Esophagus (tissue), 2 donors: ENCODE measurements at regions not wholly inside any gene's neighbourhood (a gene's known extent, or its start where the extent isn't known, plus 50 kb on each side); places are given as distances from the start of the nearest gene placed in this dataset.
"Not testable (repeated sequence)": the region's sequence is repeated elsewhere in the genome, so short reads cannot be mapped to it uniquely, and the experiment has no call there.

Source experiments
- H3K27ac ChIP-seq, 2 donors: one replicate each; pipeline ENCODE4 v1.5.1; 2013; ENCODE audit warnings: low read depth in 2 of 2, mild to moderate bottlenecking in 2 of 2, inconsistent platforms in 1 of 2, low read length in 1 of 2, moderate library complexity in 1 of 2
- H3K27me3 ChIP-seq, 2 donors: one replicate each; pipeline ENCODE4 v1.6.1; 2013; ENCODE audit warnings: low read length in 2 of 2, control low read depth in 1 of 2, mild to moderate bottlenecking in 1 of 2; ENCODE audit not compliant: insufficient read depth in 2 of 2, control insufficient read depth in 1 of 2
- H3K36me3 ChIP-seq, 2 donors: one replicate each; pipeline ENCODE4 v1.6.1; 2013; ENCODE audit warnings: low read length in 1 of 2; ENCODE audit not compliant: control insufficient read depth in 2 of 2, insufficient read depth in 2 of 2
- H3K4me1 ChIP-seq, 2 donors: one replicate each; pipeline ENCODE4 v1.6.1; 2013; ENCODE audit warnings: low read length in 1 of 2; ENCODE audit not compliant: control insufficient read depth in 2 of 2, insufficient read depth in 2 of 2
- H3K4me3 ChIP-seq, 2 donors: one replicate each; pipeline ENCODE4 v1.5.1; 2013; ENCODE audit warnings: low read length in 2 of 2, mild to moderate bottlenecking in 2 of 2, low read depth in 1 of 2, moderate library complexity in 1 of 2
- H3K9me3 ChIP-seq, 2 donors: one replicate each; pipeline ENCODE4 v1.6.1; 2013; ENCODE audit warnings: mild to moderate bottlenecking in 2 of 2, low read depth in 1 of 2, low read length in 1 of 2, moderate library complexity in 1 of 2; ENCODE audit not compliant: control insufficient read depth in 2 of 2, insufficient read depth in 1 of 2
- WGBS, 2 donors: extraction: QIAGEN DNeasy Blood & Tissue Kit; methylation state at CpG; one replicate each; pipeline ENCODE4 v1.1.7; 2013; 5-methylcytosine and 5-hydroxymethylcytosine counted together
- donor health status: healthy with polysubstance abuse.
- donor health status: Bipolar disorder and iron deficiency.

DNA sequence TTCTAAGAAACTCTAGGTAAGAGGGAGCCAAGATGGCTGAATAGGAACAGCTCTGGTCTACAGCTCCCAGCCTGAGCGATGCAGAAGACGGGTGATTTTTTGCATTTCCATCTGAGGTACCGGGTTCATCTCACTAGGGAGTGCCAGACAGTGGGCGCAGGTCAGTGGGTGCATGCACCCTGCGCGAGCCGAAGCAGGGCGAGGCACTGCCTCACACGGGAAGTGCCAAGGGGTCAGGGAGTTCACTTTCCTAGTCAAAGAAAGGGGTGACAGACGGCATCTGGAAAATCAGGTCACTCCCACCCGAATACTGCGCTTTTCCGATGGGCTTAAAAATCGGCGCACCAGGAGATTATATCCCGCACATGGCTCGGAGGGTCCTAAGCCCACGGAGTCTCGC is 1796.7 kb upstream of the PCDH10 start:
- not testable (repeated sequence) for H3K9me3 ChIP-seq, H3K27me3 ChIP-seq, H3K36me3 ChIP-seq, H3K4me1 ChIP-seq, H3K4me3 ChIP-seq, H3K27ac ChIP-seq
- 94 to 95% methylated on average over 19 of the region's 19 CpGs for WGBS, 2 donors

DNA sequence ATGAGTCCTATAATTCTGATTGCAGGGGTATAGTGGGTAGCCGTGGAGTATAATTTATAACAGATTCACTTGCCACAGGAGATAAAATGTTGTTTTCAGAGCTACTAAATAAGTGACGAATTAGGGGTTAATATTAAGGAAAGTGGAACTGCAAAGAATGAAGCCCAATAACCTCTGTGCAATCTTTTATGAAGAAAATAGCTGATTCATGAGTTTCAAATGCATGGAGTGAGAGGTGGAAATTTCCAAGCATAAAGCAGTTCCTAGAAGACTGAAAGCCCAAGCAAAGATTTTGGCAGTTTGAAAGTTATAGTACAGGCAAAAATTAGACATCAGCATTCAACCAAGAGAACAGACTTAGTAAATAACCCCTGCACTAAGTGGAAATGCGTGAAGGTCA is 1782.4 kb upstream of the PCDH10 start:
- Histone ChIP-seq H3K9me3 (no peaks in the 10 kb centered on the region), H3K4me1 (no peaks in the 10 kb centered on the region), H3K4me3 (no peak overlapping the region), H3K36me3 (no peaks in the 10 kb centered on the region), H3K27ac (no peak overlapping the region), H3K27me3 (no peaks in the 10 kb centered on the region)
- 69 to 78% methylated on average over 3 of the region's 3 CpGs for WGBS, 2 donors

DNA sequence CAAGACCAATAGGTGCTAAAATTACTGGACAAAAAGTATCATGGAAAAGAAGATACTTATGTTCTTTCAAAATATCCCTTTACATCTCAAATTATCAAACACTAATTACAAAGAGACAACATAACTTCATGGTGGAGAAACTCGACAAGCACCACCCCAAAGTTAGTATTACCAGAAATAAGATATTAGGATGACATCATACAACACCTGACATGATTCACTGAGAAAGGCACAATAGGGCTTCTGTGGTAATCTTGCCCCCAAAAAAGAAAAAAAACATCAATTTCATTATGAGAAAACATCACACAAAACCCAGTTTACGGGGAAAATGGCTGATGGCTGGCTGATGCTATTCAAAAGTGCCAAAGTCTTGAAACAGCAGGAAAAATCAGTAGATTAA is 1781.7 kb upstream of the PCDH10 start:
- Histone ChIP-seq H3K9me3 (no peaks in the 10 kb centered on the region), H3K4me3 (no peak overlapping the region), H3K36me3 (no peaks in the 10 kb centered on the region), H3K27ac (no peak overlapping the region), H3K4me1 (no peaks in the 10 kb centered on the region), H3K27me3 (no peaks in the 10 kb centered on the region)
- WGBS, 2 donors, result 81 to 85% methylated on average over 2 of the region's 2 CpGs

DNA sequence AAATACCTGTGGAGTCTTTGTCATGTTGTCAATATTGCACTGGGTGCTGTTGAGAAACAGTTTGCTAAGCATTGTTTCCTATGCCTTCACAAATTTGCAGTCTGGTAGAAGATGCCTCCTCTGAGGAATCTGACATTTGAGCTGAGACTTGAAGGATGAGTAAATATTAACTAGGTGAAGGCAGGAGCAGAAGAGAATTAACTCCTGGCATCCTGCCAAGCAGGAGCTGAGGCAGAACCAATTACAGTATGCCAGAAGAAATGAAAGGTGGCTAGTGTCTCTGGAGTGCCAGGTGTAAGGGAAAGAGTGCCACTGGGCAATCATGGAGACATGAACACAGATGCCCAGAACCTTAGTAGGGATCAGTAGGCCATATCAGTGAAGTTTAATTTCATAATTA is 1778.2 kb upstream of the PCDH10 start:
- Histone ChIP-seq H3K27me3 (no peaks in the 10 kb centered on the region), H3K4me1 (no peaks in the 10 kb centered on the region), H3K9me3 (no peaks in the 10 kb centered on the region), H3K27ac (no peak overlapping the region), H3K36me3 (no peaks in the 10 kb centered on the region), H3K4me3 (no peak overlapping the region)

DNA sequence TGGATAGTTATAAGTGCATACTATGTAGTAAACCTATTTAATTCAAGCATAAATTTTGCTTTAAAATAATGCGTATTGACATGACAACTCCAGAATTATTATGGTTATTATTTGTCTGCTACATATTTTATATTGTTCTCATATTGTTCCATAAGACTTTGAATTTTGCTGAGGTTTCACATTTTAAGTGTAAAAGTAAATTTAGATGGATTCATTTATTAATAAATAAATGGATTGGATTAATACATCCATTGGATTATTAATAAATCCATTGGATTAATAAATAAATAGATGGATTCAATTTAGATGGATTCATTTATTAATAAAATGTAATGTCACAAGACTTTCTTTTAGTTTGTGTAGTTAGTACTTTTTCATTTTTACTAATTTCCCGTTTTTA is 1768.0 kb upstream of the PCDH10 start:
- Histone ChIP-seq H3K27ac (no peak overlapping the region), H3K4me3 (no peak overlapping the region), H3K27me3 (no peaks in the 10 kb centered on the region), H3K4me1 (no peaks in the 10 kb centered on the region), H3K36me3 (no peaks in the 10 kb centered on the region), H3K9me3 (peaks cover 0 to 6% of the 10 kb centered on the region in 2 donors)
- 86 to 88% methylated on average over 2 of the region's 2 CpGs for WGBS, 2 donors

DNA sequence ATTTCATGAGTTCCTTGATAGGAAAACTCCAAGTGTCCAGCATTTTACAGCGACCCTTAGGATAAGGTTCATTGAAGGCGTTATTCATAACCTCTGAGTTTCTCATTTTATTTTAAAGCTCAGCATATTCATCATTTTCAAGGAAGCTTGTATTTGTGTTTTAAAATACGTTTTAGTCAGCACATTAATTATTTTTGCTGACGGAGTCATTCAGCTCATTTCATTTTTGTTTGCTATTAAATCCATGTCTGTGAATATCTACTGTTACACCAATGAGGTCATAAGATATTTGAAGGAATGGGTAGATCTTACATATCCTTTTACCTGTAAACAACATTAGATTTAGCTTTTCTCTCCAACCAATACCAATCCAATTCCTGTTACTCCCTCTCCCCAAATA is 1766.3 kb upstream of the PCDH10 start:
- Histone ChIP-seq H3K4me3 (no peak overlapping the region), H3K27ac (no peak overlapping the region), H3K27me3 (no peaks in the 10 kb centered on the region), H3K36me3 (no peaks in the 10 kb centered on the region), H3K4me1 (no peaks in the 10 kb centered on the region), H3K9me3 (peaks cover 0 to 6% of the 10 kb centered on the region in 2 donors)
- WGBS, 2 donors, result 72 to 73% methylated on average over 4 of the region's 4 CpGs

DNA sequence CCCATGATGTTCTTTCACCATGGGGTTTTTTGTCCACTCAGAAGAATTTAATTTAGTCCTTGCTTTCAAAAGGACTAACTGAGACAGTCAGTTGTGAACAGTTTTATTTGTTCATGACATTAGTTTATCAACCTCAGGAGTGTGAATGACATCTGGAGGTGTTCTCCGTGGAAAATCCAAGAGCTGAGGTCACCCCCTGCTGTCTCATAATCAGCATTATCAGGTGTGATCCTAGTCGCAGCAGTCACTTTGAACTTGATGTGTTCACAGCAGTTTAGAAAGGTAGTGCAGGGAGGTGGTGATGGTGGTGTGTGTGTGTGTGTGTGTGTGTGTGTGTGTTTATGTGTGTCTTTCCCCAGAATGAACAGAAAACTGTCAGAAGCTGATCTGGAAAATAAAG is 1760.8 kb upstream of the PCDH10 start:
- Histone ChIP-seq H3K4me1 (no peaks in the 10 kb centered on the region), H3K27me3 (no peaks in the 10 kb centered on the region), H3K27ac (no peak overlapping the region), H3K4me3 (no peak overlapping the region), H3K9me3 (peaks cover 0 to 6% of the 10 kb centered on the region in 2 donors), H3K36me3 (no peaks in the 10 kb centered on the region)
- 19 to 25% methylated on average over 2 of the region's 2 CpGs for WGBS, 2 donors

DNA sequence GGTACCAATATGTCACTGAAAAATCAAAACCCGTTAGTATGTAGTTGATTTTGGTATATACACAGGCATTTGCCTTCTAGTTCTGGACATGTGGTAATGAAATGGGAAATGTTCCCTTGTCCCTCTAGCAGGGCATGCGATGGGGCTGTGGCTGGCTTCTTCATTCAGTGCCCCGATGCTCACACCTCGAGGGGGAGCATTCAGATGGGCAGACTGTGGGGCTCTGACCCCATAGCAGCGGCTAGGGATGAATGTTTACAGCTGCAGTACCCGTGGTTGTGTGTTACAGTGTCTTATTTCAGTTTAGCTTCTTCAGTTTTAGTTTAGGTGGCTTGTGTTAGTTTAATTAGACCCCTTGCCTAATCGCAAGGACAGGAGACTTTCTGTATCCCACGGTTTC is 1741.0 kb upstream of the PCDH10 start:
- Histone ChIP-seq H3K36me3 (no peaks in the 10 kb centered on the region), H3K27ac (no peak overlapping the region), H3K4me1 (no peaks in the 10 kb centered on the region), H3K4me3 (no peak overlapping the region), H3K27me3 (no peaks in the 10 kb centered on the region), H3K9me3 (peaks cover 0 to 3% of the 10 kb centered on the region in 2 donors)
- WGBS, 2 donors, result 81% methylated on average over 8 of the region's 8 CpGs

DNA sequence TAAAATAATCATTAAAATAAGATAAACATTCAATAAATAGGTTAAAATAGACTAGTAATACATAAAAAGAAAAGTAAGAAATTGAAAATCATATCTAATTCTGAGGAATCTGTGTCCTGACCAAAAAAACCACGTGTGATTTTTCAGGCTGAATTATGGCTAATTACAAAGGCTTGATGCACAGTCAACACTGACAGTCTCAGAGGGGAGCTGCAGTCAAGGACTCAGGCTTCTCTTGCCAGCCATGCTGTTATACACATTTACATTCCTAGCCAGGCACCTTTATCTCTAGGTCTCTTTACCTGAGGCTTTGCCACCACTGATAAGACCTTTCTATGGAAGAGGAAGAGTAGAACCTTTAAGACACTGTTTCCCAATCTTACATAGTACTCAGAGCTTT is 1737.7 kb upstream of the PCDH10 start:
- Histone ChIP-seq H3K4me3 (no peak overlapping the region), H3K36me3 (no peaks in the 10 kb centered on the region)
- WGBS, 2 donors, result 57 to 66% methylated on average over 1 of the region's 1 CpG

DNA sequence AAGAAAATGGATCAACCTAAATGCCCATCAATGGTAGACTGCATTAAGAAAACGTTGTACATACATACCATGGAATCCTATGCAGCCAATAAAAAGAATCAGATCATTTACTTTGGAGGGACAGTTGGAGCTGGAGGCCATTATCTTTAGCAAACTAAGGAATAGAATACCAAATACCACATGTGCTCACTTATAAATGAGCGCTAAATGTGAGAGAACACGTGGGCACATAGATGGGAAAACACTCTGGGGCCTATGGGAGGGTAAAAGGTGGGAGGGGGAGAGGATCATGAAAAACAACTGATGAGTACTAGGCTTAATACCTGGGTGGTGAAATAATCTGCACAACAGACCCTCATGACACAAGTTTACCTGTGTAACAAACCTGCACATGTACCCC is 1729.9 kb upstream of the PCDH10 start:
- 66 to 73% methylated on average over 3 of the region's 3 CpGs for WGBS, 2 donors
- Histone ChIP-seq H3K4me3 (no peak overlapping the region), H3K27ac (no peak overlapping the region), H3K4me1 (no peaks in the 10 kb centered on the region), H3K27me3 (no peaks in the 10 kb centered on the region), H3K9me3 (peaks cover 0 to 4% of the 10 kb centered on the region in 2 donors), H3K36me3 (no peaks in the 10 kb centered on the region)

More for the DNA sequence above, 1737.7 kb upstream of the PCDH10 start:
- H3K27me3 ChIP-seq, result no peaks in the 10 kb centered on the region
- H3K4me1 ChIP-seq, result no peaks in the 10 kb centered on the region
- H3K9me3 ChIP-seq, result peaks cover 0 to 4% of the 10 kb centered on the region in 2 donors
- no peak overlapping the region for H3K27ac ChIP-seq
